HepG2 (cell line): ENCODE measurements at regions not wholly inside any gene's neighbourhood (a gene's known extent, or its start where the extent isn't known, plus 50 kb on each side); places are given as distances from the start of the nearest gene placed in this dataset.

Experiments
- ATAC-seq: fragments of 200-7000 bp; cut with Tn5 transposase; 3 replicates; pipeline ENCODE4 v1.9.1; 2020; ENCODE audit warnings: mild to moderate bottlenecking, moderate library complexity
- BruUV-seq: library from RNA; stranded (reverse); fragments of 400-500 nt; replicated peaks from 2 replicates; lab custom pipeline; 2021; lab: Mats Ljungman, UMichigan
- CTCF ChIA-PET: fragments of 300-600 bp; formaldehyde crosslinking; extraction: SDS; loops from one replicate; lab custom pipeline; 2021; ENCODE audit warnings: low total read pairs, inconsistent platforms, low intra/inter-chr PET ratio; lab: Yijun Ruan, JAX
- POLR2A ChIA-PET: fragments of 350-600 bp; sonication (Branson Sonifier 250); formaldehyde crosslinking; loops from one replicate; lab custom pipeline; 2020; ENCODE audit warnings: antibody characterized with exemption, inconsistent platforms; lab: Yijun Ruan, JAX
- DNase-seq: peaks from one replicate; pipeline ENCODE4 v3.0.0-alpha.2; 2015; ENCODE audit warnings: low spot score
- FAIRE-seq: peaks from 3 replicates; lab custom pipeline; 2011; peaks lifted over from hg19 to GRCh38; lab: Jason Lieb, UNC
- H2AFZ ChIP-seq: one replicate; pipeline ENCODE4 v1.6.1; 2011; ENCODE audit warnings: low read length, inconsistent platforms
- H3K27ac ChIP-seq: fragments of 300-600 bp; 3 replicates; pipeline ENCODE4 v1.8.0; 2011; ENCODE audit warnings: mixed run types, mild to moderate bottlenecking, mixed read lengths, low read length, inconsistent platforms; ENCODE audit not compliant: insufficient read depth; ENCODE audit errors: extremely low read length
- H3K27me3 ChIP-seq, 2 experiments: fragments of 200-600 bp in 1 of 2; 2 replicates in 1 of 2; 3 replicates in 1 of 2; pipeline versions ENCODE4 v1.6.0 to v1.8.0; 2011; ENCODE audit warnings: low read length in 2 of 2, mild to moderate bottlenecking in 2 of 2, moderate library complexity in 2 of 2, inconsistent platforms in 1 of 2; ENCODE audit not compliant: insufficient read depth in 2 of 2, control insufficient read depth in 1 of 2
- H3K36me3 ChIP-seq, 2 experiments: fragments of 200-600 bp in 1 of 2; replicated peaks in 1 of 2; 2 replicates in 1 of 2; 3 replicates in 1 of 2; pipeline versions ENCODE4 v1.5.1 to v1.8.0; 2011; ENCODE audit warnings: low read length in 2 of 2, inconsistent platforms in 1 of 2; ENCODE audit not compliant: insufficient read depth in 2 of 2, control insufficient read depth in 1 of 2
- H3K4me1 ChIP-seq: 2 replicates; pipeline ENCODE4 v1.5.1; 2012; ENCODE audit warnings: low read length, inconsistent platforms; ENCODE audit not compliant: insufficient read depth
- H3K4me2 ChIP-seq: 2 replicates; pipeline ENCODE4 v1.6.0; 2011; ENCODE audit warnings: low read depth, low read length, inconsistent platforms
- H3K4me3 ChIP-seq, 3 experiments: fragments of 200-600 bp in 1 of 3; sonication (generic), shearing (Covaris generic) in 1 of 3; replicated peaks in 1 of 3; 2 replicates each; pipeline ENCODE4 v1.5.1; 2011 to 2016; ENCODE audit warnings: low read length in 3 of 3, inconsistent platforms in 2 of 3, low read depth in 2 of 3, mild to moderate bottlenecking in 2 of 3, control low read depth in 1 of 3, mixed read lengths in 1 of 3; ENCODE audit not compliant: insufficient read depth in 1 of 3
- H3K79me2 ChIP-seq: one replicate; pipeline ENCODE4 v1.6.1; 2011; ENCODE audit warnings: low read length, inconsistent platforms; ENCODE audit not compliant: insufficient read depth
- H3K9ac ChIP-seq: 2 replicates; pipeline ENCODE4 v1.6.0; 2011; ENCODE audit warnings: mild to moderate bottlenecking, low read depth, low read length, inconsistent platforms; ENCODE audit not compliant: insufficient read depth
- H3K9me3 ChIP-seq: 2 replicates; pipeline ENCODE4 v1.5.1; 2012; ENCODE audit warnings: mild to moderate bottlenecking, low read length
- H4K20me1 ChIP-seq: 2 replicates; pipeline ENCODE4 v1.6.0; 2011; ENCODE audit warnings: inconsistent platforms, mild to moderate bottlenecking, low read length, moderate library complexity; ENCODE audit not compliant: insufficient read depth
- CSRNP2 ChIP-seq: sonication (generic); formaldehyde crosslinking; conservative IDR thresholded peaks from 2 replicates; pipeline ENCODE4 v1.8.0; 2022; ENCODE audit warnings: low read depth, missing genetic modification reagents
- FOXM1 ChIP-seq: sonication (generic); formaldehyde crosslinking; IDR thresholded peaks from 2 replicates; pipeline ENCODE4 v1.5.0; 2020; ENCODE audit warnings: missing genetic modification reagents
- FOXP4 ChIP-seq: sonication (generic); formaldehyde crosslinking; IDR thresholded peaks from 2 replicates; pipeline ENCODE4 v1.4.0; 2020; ENCODE audit warnings: missing genetic modification reagents
- GTF2F1 ChIP-seq: fragments of 150-350 bp; IDR thresholded peaks from 2 replicates; pipeline ENCODE4 v1.6.1; 2014; ENCODE audit warnings: low read length
- HNRNPK ChIP-seq: fragments of 200-400 bp; formaldehyde crosslinking; IDR thresholded peaks from 2 replicates; pipeline ENCODE4 v1.6.1; 2018; ENCODE audit warnings: low read length, low read depth, moderate library complexity, mild to moderate bottlenecking; ENCODE audit not compliant: poor library complexity, severe bottlenecking
- NFATC3 ChIP-seq: sonication (generic); formaldehyde crosslinking; IDR thresholded peaks from 2 replicates; pipeline ENCODE4 v1.5.1; 2020; ENCODE audit warnings: mild to moderate bottlenecking, missing genetic modification reagents
- TFAP4 ChIP-seq: sonication (generic); IDR thresholded peaks from 2 replicates; pipeline ENCODE4 v1.6.1; 2016; ENCODE audit warnings: low read depth, borderline replicate concordance
- TFDP1 ChIP-seq: IDR thresholded peaks from 2 replicates; pipeline ENCODE4 v1.6.1; 2016; ENCODE audit warnings: missing compliant biosample characterization, missing genetic modification reagents, borderline replicate concordance
- THAP7 ChIP-seq: sonication (generic); formaldehyde crosslinking; IDR thresholded peaks from 2 replicates; pipeline ENCODE4 v1.8.1; 2023; ENCODE audit warnings: mild to moderate bottlenecking, missing genetic modification reagents
- YEATS4 ChIP-seq: sonication (generic); formaldehyde crosslinking; IDR thresholded peaks from 2 replicates; pipeline ENCODE4 v1.4.0; 2020; ENCODE audit warnings: missing genetic modification reagents, borderline replicate concordance
- ZBTB46 ChIP-seq: sonication (generic); formaldehyde crosslinking; IDR thresholded peaks from 2 replicates; pipeline ENCODE4 v1.4.0; 2020; ENCODE audit warnings: mild to moderate bottlenecking, missing genetic modification reagents, borderline replicate concordance
- ZEB1 ChIP-seq: IDR thresholded peaks from 2 replicates; pipeline ENCODE4 v1.6.1; 2012; ENCODE audit warnings: mild to moderate bottlenecking, low read depth, inconsistent platforms; ENCODE audit not compliant: insufficient replicate concordance
- ZNF557 ChIP-seq: sonication (generic); formaldehyde crosslinking; IDR thresholded peaks from 2 replicates; pipeline ENCODE4 v1.4.0; 2020; ENCODE audit warnings: missing genetic modification reagents
- ZNF780A ChIP-seq: sonication (generic); formaldehyde crosslinking; IDR thresholded peaks from 2 replicates; pipeline ENCODE4 v1.8.0; 2022; ENCODE audit warnings: mild to moderate bottlenecking, missing genetic modification reagents, moderate library complexity
- WGBS: methylation state at CpG from one replicate; pipeline ENCODE4 v1.1.6; 2017; ENCODE audit warnings: low lambda C conversion rate; 5-methylcytosine and 5-hydroxymethylcytosine counted together
- in situ Hi-C: cut with HindIII; loops from 2 replicates; pipeline ENCODE4 v1.10.0; 2017; ENCODE audit warnings: low pct_unique_long_range_greater_than_20kb; ENCODE audit not compliant: extremely low pct_ligation_motif_present
- intact Hi-C: fragments of 100-400 bp; cut with micrococcal nuclease; formaldehyde crosslinking; loops from one replicate; pipeline ENCODE4 v1.10.0; 2022; ENCODE audit not compliant: unreplicated experiment

- TF ChIP-seq FOXP4 (CRISPR knock-in tag) (no peak), GTF2F1 (no peak), ZNF557 (CRISPR knock-in tag) (no peak), ZEB1 (no peak)
Observed at GRCh38 chr1:216884614-216885229, 161.5 kb upstream of the ESRRG start (continued).

- FAIRE-seq (no peak), DNase-seq (no peak), ATAC-seq (no peak)
- Histone ChIP-seq H3K79me2 (no peaks in the 10 kb centered on the region), H3K9me3 (no peaks in the 10 kb centered on the region), H4K20me1 (no peaks in the 10 kb centered on the region), H2AFZ (no peak overlapping the region), H3K36me3 (no peaks in the 10 kb centered on the region), H3K27me3 (no peaks in the 10 kb centered on the region), H3K4me3 (no peak overlapping the region), H3K4me2 (no peak overlapping the region), H3K9ac (no peak overlapping the region), H3K27ac (no peak overlapping the region), H3K4me1 (no peaks in the 10 kb centered on the region)
- intact Hi-C loops = no loop called here
- in situ Hi-C loops = no loop called here
- BruUV-seq = no TSS peak
- ChIA-PET POLR2A (no interaction called here), CTCF (no interaction called here)
- WGBS = 58% methylated on average over 2 of the region's 2 CpGs
- no peak for TF ChIP-seq THAP7 (CRISPR knock-in tag)
- no peak for TF ChIP-seq ZBTB46 (CRISPR knock-in tag)
- no peak for TF ChIP-seq NFATC3 (CRISPR knock-in tag)
- TF ChIP-seq HNRNPK = no peak
- no peak for TF ChIP-seq CSRNP2 (CRISPR knock-in tag)
- no peak for TF ChIP-seq ZNF780A (CRISPR knock-in tag)
- TF ChIP-seq TFDP1 (CRISPR knock-in tag) = no peak
- no peak for TF ChIP-seq FOXM1
- no peak for TF ChIP-seq TFAP4
- TF ChIP-seq YEATS4 (CRISPR knock-in tag) = no peak
Observed at GRCh38 chr1:216883518-216883917, 160.3 kb upstream of the ESRRG start.
